ENCODE measurements at regions not wholly inside any gene's neighbourhood (a gene's known extent, or its start where the extent isn't known, plus 50 kb on each side); places are given as distances from the start of the nearest gene placed in this dataset.
"Not testable (repeated sequence)": the region's sequence is repeated elsewhere in the genome, so short reads cannot be mapped to it uniquely, and the experiment has no call there.

DNA sequence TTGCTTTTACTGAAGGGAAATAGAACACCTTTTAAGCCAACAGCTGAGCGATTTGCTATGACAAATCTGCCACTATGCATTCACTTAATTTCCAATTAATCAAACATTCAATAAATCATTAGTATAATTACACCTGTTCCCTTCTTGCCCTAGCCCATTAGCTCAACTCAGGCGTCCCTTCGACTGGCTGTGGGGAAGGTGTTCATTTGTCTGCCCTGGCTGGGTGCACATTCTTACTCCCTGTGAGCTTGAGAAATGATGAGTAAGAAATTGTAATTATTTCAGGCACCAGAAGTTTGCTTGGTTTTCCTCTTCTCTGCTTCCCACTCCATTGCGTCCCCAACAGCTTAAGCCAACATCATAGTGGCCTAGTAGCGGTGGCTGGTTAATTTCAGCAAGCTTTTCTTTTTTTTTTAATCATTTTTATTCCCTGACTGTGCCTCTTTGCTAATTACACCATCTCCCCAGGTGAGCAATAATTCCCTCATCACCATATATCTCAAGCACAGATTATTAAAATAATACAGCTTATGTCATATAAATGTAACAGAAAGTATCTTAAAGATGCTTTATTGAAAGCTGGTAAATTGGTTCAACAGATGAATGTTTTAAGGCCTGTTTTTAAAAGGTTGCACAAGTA, 623.9 kb upstream of the RBFOX1 start:
- no peak for DNase-seq

DNA sequence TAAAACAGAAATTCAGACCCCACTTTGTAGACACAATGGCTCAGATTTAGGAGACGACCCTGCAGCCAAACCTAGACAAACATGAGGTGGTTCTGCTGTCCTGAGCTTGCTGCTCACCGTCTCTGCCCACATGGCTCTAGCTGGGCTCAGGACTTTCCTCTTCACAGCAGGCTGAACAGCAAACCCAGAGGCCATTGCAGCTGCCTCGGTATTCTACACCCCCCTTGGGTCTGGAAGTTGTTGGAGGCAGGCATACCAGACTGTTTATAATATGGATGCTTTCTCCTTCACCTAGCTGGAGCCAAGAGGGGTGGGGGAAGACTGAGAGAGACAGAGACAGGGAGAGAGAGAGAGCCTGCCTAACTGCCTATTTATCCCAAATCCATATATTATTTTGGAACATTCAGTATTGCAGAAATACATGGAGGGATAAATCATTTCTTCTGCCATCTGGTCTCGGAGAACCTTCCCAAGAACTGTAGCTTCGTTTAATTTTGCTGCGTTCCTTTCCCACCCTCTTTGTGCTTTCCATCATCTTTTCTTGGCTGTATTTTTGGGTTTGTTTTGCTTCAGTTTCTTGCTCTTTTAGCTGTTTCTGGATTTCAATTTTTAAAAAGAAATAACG, 628.2 kb upstream of the RBFOX1 start:
- DNase-seq, result no peak

DNA sequence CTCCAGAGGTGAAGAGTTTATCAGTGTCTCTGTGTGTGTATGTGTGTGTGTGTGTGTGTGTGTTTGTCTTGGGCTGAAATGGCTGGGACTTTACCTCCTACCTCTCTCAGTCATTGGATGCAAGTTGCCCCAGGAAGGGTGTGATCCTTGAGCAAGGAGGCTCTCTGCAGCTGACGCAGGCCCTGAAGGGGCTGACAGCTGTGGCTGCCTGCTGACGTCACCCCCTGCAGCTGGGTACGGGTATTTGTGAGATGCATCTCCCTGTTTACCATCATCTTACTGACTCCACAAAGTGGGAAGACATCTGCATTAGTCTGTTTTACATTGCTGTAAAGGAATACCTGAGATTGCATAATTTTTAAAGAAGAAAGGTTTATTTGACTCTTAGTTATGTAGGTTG, 631.5 kb upstream of the RBFOX1 start:
- no peak for DNase-seq

DNA sequence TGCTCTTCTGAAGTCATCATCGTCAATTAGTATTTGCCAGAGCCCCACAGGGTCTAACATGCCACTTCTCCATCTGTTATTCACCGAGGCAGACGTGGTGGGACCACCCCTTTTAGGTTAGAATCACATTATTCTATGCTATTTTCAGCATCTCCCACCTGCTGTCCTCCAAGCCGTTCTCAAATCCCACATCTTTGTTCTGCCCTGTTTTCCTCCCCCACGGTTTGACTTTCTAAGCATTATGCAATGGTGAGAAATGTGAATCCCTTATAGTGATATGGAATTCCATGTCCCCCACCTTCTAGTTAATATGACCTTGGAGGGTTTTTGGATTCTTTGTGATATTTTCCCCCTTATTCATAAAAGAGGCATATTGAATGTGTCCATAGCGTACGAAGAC, 634.1 kb upstream of the RBFOX1 start:
- DNase-seq, result no peak

DNA sequence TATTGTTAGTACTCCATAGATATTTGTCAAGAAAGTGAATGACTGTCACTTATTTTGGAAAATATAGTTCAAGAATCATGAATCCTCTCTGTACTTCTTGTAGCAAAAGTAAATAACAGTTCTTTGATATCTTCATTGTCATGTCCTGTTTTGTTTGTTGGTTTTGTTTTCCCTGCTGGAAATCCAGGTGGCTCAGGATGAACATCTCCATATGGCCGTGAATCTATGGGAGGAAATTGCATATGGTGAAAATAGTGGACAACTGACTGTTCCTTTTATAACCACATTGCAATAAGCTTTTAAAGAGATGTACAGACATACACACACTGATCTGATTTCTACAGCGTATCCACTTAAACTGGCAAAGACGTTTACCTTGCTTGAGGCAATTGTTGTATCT, 637.0 kb upstream of the RBFOX1 start:
- DNase-seq, result no peak

DNA sequence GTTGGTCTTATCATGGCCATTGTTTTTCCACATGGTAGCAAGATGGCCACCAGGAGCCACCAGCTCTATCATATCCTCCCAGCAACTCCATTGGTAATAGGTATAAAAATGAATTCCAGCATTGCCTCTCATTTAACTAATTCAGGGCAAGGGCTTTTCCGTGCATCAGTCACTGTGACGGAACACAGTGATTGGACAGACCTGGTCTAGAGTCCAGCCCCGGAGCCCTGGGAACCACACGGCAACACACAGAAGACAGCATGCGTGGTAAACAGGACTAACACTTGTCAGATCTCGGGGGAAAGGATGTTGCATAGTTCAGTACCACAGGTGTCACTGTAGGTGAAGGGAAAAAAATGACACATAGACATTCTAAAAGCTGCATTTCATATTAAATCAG, 638.0 kb upstream of the RBFOX1 start:
- no peak for DNase-seq

DNA sequence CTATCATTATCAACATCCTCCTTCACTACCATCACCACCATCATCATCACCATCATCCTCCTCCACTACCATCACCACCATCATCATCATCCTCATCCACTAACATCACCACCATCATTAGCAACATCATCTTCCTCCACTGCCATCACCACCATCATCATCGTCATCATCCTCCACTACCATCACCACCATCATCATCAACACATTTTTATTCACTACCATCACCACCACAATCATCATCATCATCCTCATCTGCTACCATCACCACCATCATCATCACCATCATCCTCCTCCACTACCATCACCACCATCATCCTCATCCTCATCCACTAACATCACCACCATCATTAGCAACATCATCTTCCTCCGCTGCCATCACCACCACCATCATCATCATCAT, 639.2 kb upstream of the RBFOX1 start:
- not testable (repeated sequence) for DNase-seq

DNA sequence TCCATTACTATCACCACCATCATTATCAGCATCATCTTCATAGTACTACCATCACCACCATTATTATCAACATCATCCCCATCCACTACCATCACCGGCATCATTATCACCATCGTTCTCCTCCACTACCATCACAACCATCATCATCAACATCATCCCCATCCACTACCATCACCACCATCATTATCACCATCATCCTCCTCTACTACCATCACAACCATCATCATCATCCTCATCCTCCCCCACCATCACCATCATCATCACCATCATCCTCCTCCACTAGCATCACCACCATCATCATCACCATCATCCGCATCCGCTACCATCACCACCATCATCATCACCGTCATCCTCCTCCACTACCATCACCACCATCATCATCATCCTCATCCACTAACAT, 639.8 kb upstream of the RBFOX1 start:
- no peak for DNase-seq

DNA sequence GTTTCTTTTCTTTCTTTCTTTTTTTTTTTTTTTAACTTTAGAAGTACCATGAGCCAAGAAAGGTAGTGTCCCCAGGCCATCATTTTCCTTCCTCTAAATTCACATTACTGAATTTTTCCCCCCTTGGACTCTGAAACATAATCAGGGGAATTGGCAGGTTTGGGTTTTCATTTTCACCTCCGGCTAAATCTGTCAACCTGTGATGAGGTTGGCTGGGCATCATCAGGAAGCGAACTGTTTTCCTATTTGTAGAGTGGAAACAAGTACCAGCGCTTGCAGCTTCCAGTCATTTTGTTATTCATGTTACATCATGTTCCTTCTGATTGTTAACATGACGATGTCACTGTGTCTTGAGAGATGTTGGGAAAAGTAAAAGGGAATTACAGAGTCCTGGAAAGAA, 641.9 kb upstream of the RBFOX1 start:
- DNase-seq, result no peak

DNA sequence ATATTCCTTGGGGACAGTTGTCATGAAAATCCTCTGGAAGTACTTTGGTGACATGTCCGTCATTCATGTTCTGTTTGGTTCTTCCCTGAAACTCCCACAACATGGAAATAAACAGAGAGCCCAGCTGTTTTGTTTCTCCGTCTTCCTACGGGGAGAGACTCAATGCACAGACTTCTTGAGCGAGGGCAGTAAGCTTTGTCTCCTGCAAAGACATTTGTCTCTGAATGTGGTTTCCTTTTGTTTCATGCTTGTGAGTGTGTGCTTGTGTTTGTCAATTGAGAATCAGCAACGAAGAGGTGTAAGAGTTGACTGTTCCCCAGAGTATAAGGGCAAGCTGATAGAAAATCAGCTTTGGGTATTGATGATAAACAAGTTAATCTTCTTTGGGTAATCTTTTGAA, 643.0 kb upstream of the RBFOX1 start:
- no peak for DNase-seq

DNA sequence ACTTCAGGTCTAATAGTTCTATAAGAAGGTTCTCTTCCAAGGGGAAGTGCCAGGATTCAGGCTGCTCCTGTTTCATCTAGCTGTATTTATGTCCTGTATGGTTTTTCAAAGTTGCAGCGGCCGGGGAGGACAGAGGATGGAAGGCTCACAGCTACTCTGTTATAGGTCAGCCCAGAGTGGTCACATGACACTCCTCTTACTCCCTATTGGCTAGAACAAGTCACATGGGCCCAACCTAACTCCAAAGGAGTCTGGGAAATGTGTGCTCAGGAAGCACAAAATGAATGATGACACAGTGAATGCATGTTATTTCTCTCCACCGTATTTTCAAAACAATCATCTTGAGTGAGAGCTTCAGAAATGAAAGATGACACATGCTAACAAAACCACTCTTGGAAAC, 645.1 kb upstream of the RBFOX1 start:
- DNase-seq, result no peak

DNA sequence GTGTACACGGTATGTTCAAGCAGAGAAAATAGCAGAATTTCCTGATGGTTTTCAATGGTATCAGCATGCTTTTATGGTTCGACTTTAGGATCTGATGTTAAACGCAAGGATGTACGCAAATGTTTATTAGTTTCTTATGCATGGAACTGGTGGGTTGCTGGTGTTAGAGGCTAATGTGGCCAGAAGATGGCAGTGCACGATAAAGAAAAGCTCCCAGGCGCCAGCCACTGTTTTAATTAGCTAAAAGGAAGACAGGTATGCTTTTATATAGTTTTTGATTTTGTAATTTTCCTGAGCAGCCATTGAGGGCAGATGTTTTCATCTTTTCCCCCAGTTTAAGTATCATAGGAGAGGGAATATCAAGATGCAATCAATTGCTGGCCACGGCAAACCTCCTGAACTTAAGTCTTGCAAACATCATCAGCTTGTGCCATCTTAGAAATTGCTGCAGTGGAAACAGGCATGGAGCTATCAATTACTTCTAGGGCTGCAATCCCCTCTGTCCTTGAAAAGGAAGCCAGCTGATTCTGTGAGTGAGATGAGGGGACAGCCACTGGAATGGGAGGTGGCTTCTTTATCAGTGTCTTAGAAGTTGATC, 648.5 kb upstream of the RBFOX1 start:
- DNase-seq, result no peak

DNA sequence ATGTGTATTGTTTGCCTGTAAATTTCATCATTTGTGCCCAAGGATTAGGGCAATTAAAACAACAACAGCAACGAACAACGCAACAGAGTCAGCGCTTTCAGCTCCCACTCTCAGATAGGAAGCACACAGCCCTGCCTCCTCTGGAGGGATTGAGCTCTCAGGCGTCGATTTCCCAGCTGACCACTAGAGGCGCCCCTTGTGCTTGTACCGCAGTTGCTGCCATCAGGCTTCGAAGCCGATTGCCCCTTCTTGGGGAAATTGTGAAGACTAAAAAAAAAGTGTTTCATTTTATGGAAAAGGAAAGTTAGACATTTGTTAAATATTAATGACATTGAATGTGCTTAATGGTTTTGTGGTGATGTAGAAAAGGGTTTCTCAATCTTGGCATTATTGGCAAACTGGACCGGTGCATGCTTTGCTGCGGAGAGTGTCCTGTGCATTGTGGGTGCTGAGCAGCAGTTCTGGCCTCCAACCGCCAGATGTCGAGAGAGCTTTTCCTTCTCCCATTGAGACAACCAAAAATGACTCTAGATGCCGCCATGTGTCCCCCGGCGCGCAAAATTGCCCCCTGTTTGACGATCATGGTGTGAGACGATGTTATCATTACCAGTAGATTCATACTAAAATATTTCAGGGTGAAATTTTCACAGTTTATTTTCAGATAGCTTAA, 650.4 kb upstream of the RBFOX1 start:
- no peak for DNase-seq

DNA sequence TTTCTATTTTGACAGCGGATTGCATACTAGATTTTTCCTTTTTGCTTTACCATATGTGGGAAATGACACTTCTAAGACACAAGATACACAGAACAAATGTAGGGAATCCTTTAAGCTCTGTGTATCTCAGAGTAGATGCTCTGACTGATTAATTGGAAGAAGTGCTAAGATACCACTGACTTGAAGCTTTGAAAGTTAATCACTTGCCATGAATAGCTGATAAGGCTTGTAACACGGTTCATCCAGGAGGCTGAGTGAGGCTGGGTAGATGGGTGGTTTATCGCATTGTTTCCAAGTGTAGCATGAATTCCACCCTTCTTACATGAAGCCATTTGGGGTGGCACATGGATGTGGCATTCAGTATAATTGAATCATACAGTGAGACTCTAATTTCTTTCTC, 654.1 kb upstream of the RBFOX1 start:
- no peak for DNase-seq

DNA sequence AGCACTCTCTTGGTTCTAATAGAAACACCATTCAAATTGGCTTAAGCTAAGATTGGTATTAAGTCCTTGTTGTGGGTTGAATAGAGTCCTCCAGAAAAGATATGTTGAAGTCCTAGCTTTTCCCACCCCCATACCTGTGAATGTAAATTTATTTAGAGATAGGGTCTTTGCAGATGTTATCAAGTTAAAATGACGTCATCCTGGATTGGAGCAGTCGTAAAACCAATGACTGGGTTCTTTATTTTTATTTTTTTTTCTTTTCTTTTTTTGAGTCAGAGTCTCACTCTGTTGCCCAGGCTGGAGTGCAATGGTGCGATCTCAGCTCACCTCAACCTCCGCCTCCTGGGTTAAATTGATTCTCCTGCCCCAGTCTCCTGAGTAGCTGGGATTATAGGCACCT, 658.6 kb upstream of the RBFOX1 start:
- no peak for DNase-seq

DNA sequence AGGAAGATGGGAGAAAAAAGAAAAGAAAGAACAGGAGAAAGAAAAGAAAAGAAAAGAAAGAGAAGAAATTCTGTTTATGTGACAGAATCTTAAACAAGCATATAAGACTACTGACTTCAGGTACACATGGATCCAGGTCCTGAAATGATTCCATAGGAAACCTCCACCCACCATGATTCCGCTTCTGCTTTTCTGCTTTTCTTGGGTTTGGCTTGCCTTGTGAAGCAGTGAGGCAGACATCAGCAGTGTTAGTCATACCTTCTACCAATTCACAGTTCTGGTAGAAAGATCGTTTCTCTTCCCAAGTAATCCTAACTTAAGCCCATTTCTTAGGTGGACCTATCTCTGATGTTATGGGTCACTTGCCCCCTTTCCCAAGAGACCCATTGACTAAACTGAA, 660.1 kb upstream of the RBFOX1 start:
- DNase-seq, result no peak

DNA sequence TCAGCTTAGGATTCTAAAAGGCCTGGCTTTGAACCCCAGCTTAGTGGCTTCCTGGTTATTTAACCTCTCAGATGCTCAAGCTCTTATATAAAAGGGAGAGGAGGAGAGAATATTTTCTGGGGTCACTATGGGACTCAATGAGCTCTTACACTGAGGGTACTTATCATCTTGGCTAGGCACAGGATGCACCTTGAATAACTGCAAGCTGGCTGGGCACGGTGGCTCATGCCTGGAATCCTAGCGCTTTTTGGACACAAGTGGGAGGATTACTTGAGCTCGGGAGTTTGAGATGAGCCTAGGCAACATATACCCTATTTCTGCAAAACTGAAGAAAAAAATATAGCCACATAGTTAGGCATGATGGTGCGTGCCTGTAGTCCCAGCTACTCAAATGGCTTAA, 665.3 kb upstream of the RBFOX1 start:
- no peak for DNase-seq

DNA sequence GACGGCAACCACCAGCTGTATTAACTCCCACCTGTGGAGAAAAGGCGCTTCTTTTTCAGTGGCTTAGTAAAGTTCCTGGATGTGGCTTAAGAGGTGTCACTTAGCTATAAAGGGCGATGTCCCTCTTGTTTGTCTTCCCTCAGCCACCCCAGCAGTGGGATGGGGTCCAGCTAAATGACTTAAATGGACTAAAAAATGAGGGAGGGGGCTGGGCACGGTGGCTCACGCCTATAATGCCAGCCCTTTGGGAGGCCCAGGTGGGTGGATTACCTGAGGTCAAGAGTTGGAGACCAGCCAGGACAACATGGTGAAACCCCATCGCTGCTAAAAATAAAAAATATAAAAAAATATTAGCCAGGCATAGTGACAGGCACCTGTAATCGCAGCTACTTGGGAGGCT, 667.5 kb upstream of the RBFOX1 start:
- DNase-seq, result no peak

DNA sequence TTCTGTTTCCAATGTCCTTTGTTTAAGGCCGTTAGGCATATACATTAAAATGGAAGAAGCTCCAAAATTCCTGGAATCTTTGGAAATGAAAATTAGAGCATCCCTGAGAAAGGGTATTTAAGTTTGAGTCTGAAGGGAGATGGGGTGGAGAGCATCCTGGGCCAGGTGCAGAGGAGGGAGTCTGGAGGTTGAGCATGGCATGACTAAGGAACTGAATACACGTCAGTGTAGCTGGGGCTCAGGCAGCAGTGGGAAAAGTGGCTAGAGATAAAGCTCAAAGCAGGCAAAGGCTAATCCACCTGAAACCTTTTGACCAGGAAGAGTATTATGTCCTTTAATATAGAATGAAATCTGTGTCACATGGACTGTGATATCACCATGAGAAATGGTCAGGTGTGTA, 669.0 kb upstream of the RBFOX1 start:
- no peak for DNase-seq

DNA sequence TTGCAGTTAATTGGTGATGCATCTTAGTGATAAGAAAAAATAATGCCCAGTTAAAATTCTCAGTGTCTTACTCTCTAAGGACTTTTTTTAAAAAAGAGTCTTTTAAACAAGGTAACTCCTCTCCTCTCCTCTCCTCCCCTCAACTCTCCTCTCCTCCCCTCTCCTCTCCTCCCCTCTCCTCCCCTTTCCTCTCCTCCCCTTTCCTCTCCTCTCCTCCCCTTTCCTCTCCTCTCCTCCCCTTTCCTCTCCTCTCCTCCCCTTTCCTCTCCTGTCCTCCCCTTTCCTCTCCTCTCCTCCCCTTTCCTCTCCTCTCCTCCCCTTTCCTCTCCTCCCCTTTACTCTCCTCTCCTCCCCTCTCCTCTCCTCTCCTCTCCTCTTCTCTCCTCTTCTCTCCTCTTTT, 675.9 kb upstream of the RBFOX1 start:
- DNase-seq, result no peak

DNA sequence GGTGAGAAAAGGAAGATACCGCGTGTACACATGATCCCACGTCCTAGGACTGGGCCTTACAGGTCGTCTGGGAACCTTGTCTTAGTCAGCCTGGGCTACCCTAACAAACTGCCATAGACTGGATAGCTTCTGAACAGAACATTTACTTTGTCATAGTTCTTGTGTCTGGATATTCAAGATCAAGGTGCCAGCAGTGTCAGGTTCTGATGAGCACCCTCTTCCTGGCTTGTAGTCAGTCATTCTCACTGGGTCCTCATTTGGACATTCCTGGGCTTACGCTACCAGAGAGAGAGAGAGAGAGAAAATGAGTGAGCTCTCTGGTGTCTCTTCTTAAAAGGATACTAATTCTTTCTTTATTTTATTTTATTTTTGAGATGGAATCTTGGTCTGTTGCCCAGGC, 685.8 kb upstream of the RBFOX1 start:
- DNase-seq, result no peak

DNA sequence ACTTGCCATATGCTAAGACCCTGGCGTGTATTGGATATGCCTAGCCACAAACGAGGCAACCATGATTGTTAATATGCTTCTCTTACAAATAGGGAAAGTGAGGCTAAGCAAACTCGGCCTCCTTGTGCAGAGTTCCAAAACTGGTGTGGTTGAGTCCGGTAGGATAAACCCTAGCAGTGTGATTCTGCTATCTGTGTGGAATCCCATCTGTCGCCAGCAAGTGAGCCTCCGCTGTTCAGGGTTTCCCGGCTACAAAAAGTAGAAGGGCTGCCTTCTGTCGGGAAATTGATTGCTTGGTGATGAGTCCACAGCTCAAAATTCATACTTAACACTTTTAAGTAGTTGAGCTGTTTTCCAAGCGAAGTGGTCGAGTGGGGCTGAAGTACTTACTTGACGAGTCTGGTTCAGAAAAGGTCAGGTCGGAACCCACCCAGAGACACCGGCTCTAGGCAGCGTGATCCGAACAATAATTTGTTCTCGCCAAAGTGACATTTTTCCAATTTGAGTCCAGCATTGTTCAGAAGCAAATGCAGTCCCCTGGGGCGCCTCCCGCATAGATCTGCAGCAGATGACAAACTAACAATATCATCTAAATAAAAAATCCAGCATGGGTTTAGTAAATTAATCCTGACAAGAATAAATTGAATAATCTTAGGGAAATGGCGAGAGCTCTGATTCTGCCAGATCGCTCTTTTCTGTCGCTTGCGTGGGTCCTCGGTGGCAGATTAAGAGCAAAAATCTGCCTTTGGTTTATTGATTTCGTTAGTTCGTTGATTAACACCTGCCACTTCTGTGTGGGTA, 686.7 kb upstream of the RBFOX1 start:
- DNase-seq, result no peak

DNA sequence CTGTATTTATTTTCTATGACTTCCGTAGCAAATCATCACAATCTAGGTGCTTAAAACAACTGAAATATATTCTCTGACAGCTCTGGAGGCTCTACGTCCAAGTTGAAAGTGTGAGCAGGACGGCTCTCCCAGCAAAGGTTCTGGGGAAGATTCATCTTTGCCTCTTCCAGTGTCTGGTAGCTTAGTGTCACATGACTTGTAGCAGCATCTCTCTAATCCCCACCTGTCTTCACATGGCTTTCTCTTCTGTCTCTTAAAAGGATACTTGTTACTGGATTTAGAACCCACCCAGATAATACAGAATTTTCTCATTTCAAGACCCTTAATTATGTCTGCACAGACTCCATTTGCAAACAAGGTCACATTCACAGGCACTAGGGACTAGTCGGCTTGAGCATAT, 687.7 kb upstream of the RBFOX1 start:
- no peak for DNase-seq

Data from activated naive CD4-positive, alpha-beta T cell treated with anti-CD3 and anti-CD28 coated beads, Interleukin-2, amount 50 U/mL, for 16 hours (primary cell).